Hepatocyte (in vitro differentiated cells): ENCODE measurements at regions not wholly inside any gene's neighbourhood (a gene's known extent, or its start where the extent isn't known, plus 50 kb on each side); places are given as distances from the start of the nearest gene placed in this dataset.

Experiments used
- CTCF ChIP-seq: fragments of 200-600 bp; sonication (generic); IDR thresholded peaks from 2 replicates; pipeline ENCODE4 v1.5.1; 2016; ENCODE audit warnings: antibody characterized with exemption, mild to moderate bottlenecking; ENCODE audit not compliant: poor library complexity
- EZH2 ChIP-seq: fragments of 200-600 bp; sonication (generic); IDR thresholded peaks from 2 replicates; pipeline ENCODE4 v1.6.1; 2016; ENCODE audit warnings: antibody characterized with exemption, mild to moderate bottlenecking, borderline replicate concordance
- EZH2phosphoT487 ChIP-seq: fragments of 200-600 bp; sonication (generic); IDR thresholded peaks from one replicate; pipeline ENCODE4 v1.6.1; 2018; ENCODE audit warnings: antibody characterized with exemption, mild to moderate bottlenecking, low read depth, moderate library complexity; ENCODE audit not compliant: unreplicated experiment, severe bottlenecking

- TF ChIP-seq CTCF (no peak), EZH2phosphoT487 (no peak), EZH2 (no peak)
Measured at GRCh38 chr7:47216439-47216838, 365.5 kb downstream of the TNS3 start.
